Activated T-cell treated with anti-CD3 and anti-CD28 coated beads, Interleukin-2, amount 50 U/mL, for 72 hours (primary cell): ENCODE measurements at regions not wholly inside any gene's neighbourhood (a gene's known extent, or its start where the extent isn't known, plus 50 kb on each side); places are given as distances from the start of the nearest gene placed in this dataset.
"Not testable (repeated sequence)": the region's sequence is repeated elsewhere in the genome, so short reads cannot be mapped to it uniquely, and the experiment has no call there.

ENCODE experiments used
- ATAC-seq, 2 donors: fragments of 150-1000 bp; cut with Tn5 transposase; replicated peaks in 1 of 2; 2 replicates each; pipeline ENCODE4 v1.10.0; 2021; ENCODE audit warnings: moderate library complexity in 2 of 2, mild to moderate bottlenecking in 1 of 2
- DNase-seq, 2 donors: peaks; one replicate each; pipeline ENCODE4 v3.0.0; 2021 to 2022; ENCODE audit warnings: mixed read lengths in 1 of 2
- H3K27ac Mint-ChIP-seq: one replicate; pipeline ENCODE4 v1.8.0; 2022; ENCODE audit warnings: mild to moderate bottlenecking, moderate library complexity, mixed read lengths
- H3K27me3 Mint-ChIP-seq: one replicate; pipeline ENCODE4 v1.8.0; 2022; ENCODE audit warnings: low read depth, mixed read lengths
- H3K36me3 Mint-ChIP-seq, 2 donors: one replicate each; pipeline ENCODE4 v1.8.0; 2022; ENCODE audit warnings: mixed read lengths in 2 of 2, mild to moderate bottlenecking in 1 of 2; ENCODE audit not compliant: insufficient read depth in 2 of 2
- H3K4me1 Mint-ChIP-seq: one replicate; pipeline ENCODE4 v1.8.0; 2022; ENCODE audit warnings: low read depth, mixed read lengths
- H3K4me3 Mint-ChIP-seq, 2 donors: one replicate each; pipeline ENCODE4 v1.8.0; 2022; ENCODE audit warnings: mild to moderate bottlenecking in 2 of 2, mixed read lengths in 2 of 2, moderate library complexity in 2 of 2
- H3K9me3 Mint-ChIP-seq, 2 donors: one replicate each; pipeline ENCODE4 v1.8.0; 2022; ENCODE audit warnings: mixed read lengths in 2 of 2

DNA sequence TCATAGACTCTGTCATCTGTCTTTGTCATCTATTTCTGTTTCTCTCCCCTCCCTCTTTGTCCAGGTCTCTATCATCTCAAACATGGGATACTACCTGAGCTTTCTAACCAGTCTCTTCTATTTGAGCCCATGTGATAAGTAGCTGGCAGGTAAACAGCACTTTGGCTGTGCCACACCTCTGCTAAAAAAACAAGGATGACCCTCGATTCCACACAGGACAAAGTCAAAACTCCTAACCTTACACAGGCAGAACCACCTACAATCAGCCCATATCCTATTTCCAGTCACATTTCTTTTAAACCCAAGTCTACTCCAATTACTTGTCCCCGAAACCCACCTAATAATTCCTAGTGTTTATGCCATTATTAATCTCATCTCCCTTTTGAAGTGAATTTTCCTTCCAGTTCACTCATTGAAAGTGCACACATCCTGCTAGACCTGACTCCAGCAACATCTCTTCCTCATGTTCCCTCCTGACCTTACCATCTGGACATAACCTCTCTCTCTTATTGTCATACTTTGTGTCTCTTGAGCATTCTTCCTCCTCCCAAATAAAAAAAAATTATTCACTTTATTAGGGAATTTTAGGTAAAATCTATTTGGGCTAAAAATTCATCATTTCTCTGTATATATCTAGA lies 256.1 kb upstream of the ONECUT1 start:
- DNase-seq (no peak), ATAC-seq (no peak)
- Mint-ChIP-seq H3K27ac (no peak overlapping the region), H3K4me3 (no peak overlapping the region), H3K4me1 (no peaks in the 10 kb centered on the region), H3K36me3 (peaks cover 0 to 3% of the 10 kb centered on the region in 2 donors), H3K9me3 (peaks cover 5 to 12% of the 10 kb centered on the region in 2 donors), H3K27me3 (no peaks in the 10 kb centered on the region)

DNA sequence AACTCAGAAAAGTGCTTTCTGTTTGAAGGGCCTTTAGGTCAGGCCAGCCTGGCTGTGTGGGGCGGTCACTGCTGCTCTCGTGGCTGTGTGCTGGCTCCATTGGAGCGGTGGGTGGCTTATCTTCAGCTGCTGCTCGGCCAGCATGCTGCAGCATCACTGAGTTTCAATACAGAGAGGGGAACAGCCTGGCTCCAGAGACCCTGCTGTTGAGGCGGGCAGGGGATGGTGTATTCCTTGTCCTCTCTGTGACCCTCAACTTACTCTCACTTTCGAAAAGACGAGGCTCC lies 248.5 kb upstream of the ONECUT1 start:
- H3K27me3 Mint-ChIP-seq, result peaks cover 8% of the 10 kb centered on the region

GRCh38 chr15:53037904-53038654 lies 247.9 kb upstream of the ONECUT1 start:
- H3K27me3 Mint-ChIP-seq, result peaks cover 8% of the 10 kb centered on the region
- H3K27ac Mint-ChIP-seq, result no peak overlapping the region
- no peaks in the 10 kb centered on the region for H3K4me1 Mint-ChIP-seq
- no peak for DNase-seq
- peaks cover 0 to 2% of the 10 kb centered on the region in 2 donors for H3K36me3 Mint-ChIP-seq
- H3K9me3 Mint-ChIP-seq, result no peaks in the 10 kb centered on the region
- no peak overlapping the region for H3K4me3 Mint-ChIP-seq
- no peak for ATAC-seq

More for the DNA sequence above, 248.5 kb upstream of the ONECUT1 start:
- ATAC-seq, result no peak
- Mint-ChIP-seq H3K4me1 (no peaks in the 10 kb centered on the region), H3K27ac (no peak overlapping the region), H3K36me3 (peaks cover 0 to 2% of the 10 kb centered on the region in 2 donors), H3K9me3 (peaks cover 0 to under 1% of the 10 kb centered on the region in 2 donors), H3K4me3 (no peak overlapping the region)
- DNase-seq, result no peak

DNA sequence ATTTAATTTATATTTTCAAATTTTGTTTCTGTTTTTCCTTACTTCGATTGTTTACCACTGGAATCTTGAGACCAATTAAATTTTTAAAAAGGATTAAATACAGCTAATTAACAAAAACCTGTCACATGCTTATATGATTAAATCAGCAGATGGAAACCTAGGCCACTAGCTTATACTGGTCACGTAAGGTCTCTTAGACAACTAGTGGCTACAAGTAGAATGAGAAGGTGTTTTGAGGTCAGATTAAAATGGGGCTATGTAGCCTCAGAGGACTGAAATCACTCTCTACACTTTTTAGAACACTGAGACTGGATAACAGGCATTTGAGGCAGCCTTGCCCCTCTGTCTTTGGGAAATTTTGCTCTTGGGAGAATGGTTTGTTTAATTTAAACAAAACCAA lies 246.5 kb upstream of the ONECUT1 start:
- Mint-ChIP-seq H3K4me3 (no peak overlapping the region), H3K36me3 (peaks cover 0 to 2% of the 10 kb centered on the region in 2 donors), H3K27ac (no peak overlapping the region), H3K27me3 (peaks cover 8% of the 10 kb centered on the region), H3K9me3 (no peaks in the 10 kb centered on the region), H3K4me1 (no peaks in the 10 kb centered on the region)
- DNase-seq, result no peak
- no peak for ATAC-seq

- Mint-ChIP-seq H3K4me3 (no peak overlapping the region), H3K27me3 (peaks cover 8% of the 10 kb centered on the region), H3K4me1 (no peaks in the 10 kb centered on the region), H3K9me3 (peaks cover 1 to 2% of the 10 kb centered on the region in 2 donors), H3K36me3 (peaks cover 0 to 2% of the 10 kb centered on the region in 2 donors), H3K27ac (no peak overlapping the region)
- ATAC-seq, result no peak
- DNase-seq, result no peak
Measured at GRCh38 chr15:53034767-53035245, 244.7 kb upstream of the ONECUT1 start.

GRCh38 chr15:53033709-53034108 lies 243.6 kb upstream of the ONECUT1 start:
- peaks cover 8% of the 10 kb centered on the region for H3K27me3 Mint-ChIP-seq
- no peak overlapping the region for H3K4me3 Mint-ChIP-seq
- no peak for ATAC-seq
- no peak for DNase-seq
- H3K27ac Mint-ChIP-seq, result no peak overlapping the region
- H3K9me3 Mint-ChIP-seq, result peaks cover 1 to 2% of the 10 kb centered on the region in 2 donors
- H3K4me1 Mint-ChIP-seq, result no peaks in the 10 kb centered on the region
- peaks cover 0 to 2% of the 10 kb centered on the region in 2 donors for H3K36me3 Mint-ChIP-seq

- no peaks in the 10 kb centered on the region for H3K4me1 Mint-ChIP-seq
- ATAC-seq (no peak), DNase-seq (no peak)
- no peaks in the 10 kb centered on the region for H3K27me3 Mint-ChIP-seq
- no peak overlapping the region for H3K4me3 Mint-ChIP-seq
- peaks cover 1 to 4% of the 10 kb centered on the region in 2 donors for H3K9me3 Mint-ChIP-seq
- H3K36me3 Mint-ChIP-seq, result no peaks in the 10 kb centered on the region
- H3K27ac Mint-ChIP-seq, result no peak overlapping the region
Measured at GRCh38 chr15:53031469-53031868, 241.3 kb upstream of the ONECUT1 start.

GRCh38 chr15:53022788-53023187 lies 232.7 kb upstream of the ONECUT1 start:
- DNase-seq, result no peak
- Mint-ChIP-seq H3K27me3 (no peaks in the 10 kb centered on the region), H3K4me1 (no peaks in the 10 kb centered on the region), H3K4me3 (no peak overlapping the region), H3K9me3 (peaks cover 6 to 7% of the 10 kb centered on the region in 2 donors), H3K36me3 (no peaks in the 10 kb centered on the region), H3K27ac (no peak overlapping the region)
- no peak for ATAC-seq

- Mint-ChIP-seq H3K4me1 (no peaks in the 10 kb centered on the region), H3K36me3 (no peaks in the 10 kb centered on the region), H3K27ac (no peak overlapping the region), H3K27me3 (no peaks in the 10 kb centered on the region), H3K9me3 (peaks cover 0 to 2% of the 10 kb centered on the region in 2 donors), H3K4me3 (no peak overlapping the region)
- ATAC-seq (no peak), DNase-seq (no peak)
Measured at GRCh38 chr15:53013329-53013728, 223.2 kb upstream of the ONECUT1 start.

- not testable (repeated sequence) for H3K27me3 Mint-ChIP-seq, ATAC-seq, H3K4me1 Mint-ChIP-seq, H3K36me3 Mint-ChIP-seq, H3K9me3 Mint-ChIP-seq, H3K4me3 Mint-ChIP-seq, DNase-seq, H3K27ac Mint-ChIP-seq
Measured at GRCh38 chr15:53011779-53012178, 221.6 kb upstream of the ONECUT1 start.

GRCh38 chr15:53009093-53009492 lies 219.0 kb upstream of the ONECUT1 start:
- ATAC-seq, result no peak
- Mint-ChIP-seq H3K36me3 (no peaks in the 10 kb centered on the region), H3K27me3 (no peaks in the 10 kb centered on the region), H3K27ac (no peak overlapping the region), H3K9me3 (peaks cover 0 to 2% of the 10 kb centered on the region in 2 donors), H3K4me1 (no peaks in the 10 kb centered on the region), H3K4me3 (no peak overlapping the region)
- no peak for DNase-seq

GRCh38 chr15:53000409-53000808 lies 210.3 kb upstream of the ONECUT1 start:
- Mint-ChIP-seq H3K9me3 (no peaks in the 10 kb centered on the region), H3K27ac (no peak overlapping the region), H3K27me3 (no peaks in the 10 kb centered on the region), H3K4me3 (no peak overlapping the region), H3K4me1 (no peaks in the 10 kb centered on the region), H3K36me3 (no peaks in the 10 kb centered on the region)
- DNase-seq, result no peak
- no peak for ATAC-seq

GRCh38 chr15:52997123-52997522 lies 207.0 kb upstream of the ONECUT1 start:
- Mint-ChIP-seq H3K27me3 (no peaks in the 10 kb centered on the region), H3K9me3 (peaks cover 4 to 6% of the 10 kb centered on the region in 2 donors), H3K36me3 (no peaks in the 10 kb centered on the region), H3K4me1 (no peaks in the 10 kb centered on the region), H3K27ac (no peak overlapping the region), H3K4me3 (no peak overlapping the region)
- DNase-seq, result no peak
- no peak for ATAC-seq

- no peak for DNase-seq
Measured at GRCh38 chr15:52994290-52994689, 204.2 kb upstream of the ONECUT1 start.

More at GRCh38 chr15:52994290-52994689, 204.2 kb upstream of the ONECUT1 start:
- no peak for ATAC-seq
- Mint-ChIP-seq H3K27ac (no peak overlapping the region), H3K4me1 (no peaks in the 10 kb centered on the region), H3K9me3 (peaks cover 4 to 6% of the 10 kb centered on the region in 2 donors), H3K36me3 (no peaks in the 10 kb centered on the region), H3K27me3 (no peaks in the 10 kb centered on the region), H3K4me3 (no peak overlapping the region)
